Mammary epithelial cell (primary cell): ENCODE measurements at regions not wholly inside any gene's neighbourhood (a gene's known extent, or its start where the extent isn't known, plus 50 kb on each side); places are given as distances from the start of the nearest gene placed in this dataset.

Experiments
- EZH2 ChIP-seq: IDR thresholded peaks from 2 replicates; pipeline ENCODE4 v1.6.1; 2012; ENCODE audit warnings: low read length, inconsistent platforms, borderline replicate concordance
- TF ChIP-seq, protein P1 (sequence below), 2 donors: IDR thresholded peaks in 1 of 2; conservative IDR thresholded peaks in 1 of 2; 2 replicates each; pipeline ENCODE4 v1.5.1; 2011 to 2012; ENCODE audit warnings: inconsistent platforms in 2 of 2, low read length in 2 of 2, mild to moderate bottlenecking in 2 of 2, control low read depth in 1 of 2, low read depth in 1 of 2; ENCODE audit not compliant: insufficient read depth in 1 of 2; ENCODE audit errors: extremely low read depth in 1 of 2

DNA sequence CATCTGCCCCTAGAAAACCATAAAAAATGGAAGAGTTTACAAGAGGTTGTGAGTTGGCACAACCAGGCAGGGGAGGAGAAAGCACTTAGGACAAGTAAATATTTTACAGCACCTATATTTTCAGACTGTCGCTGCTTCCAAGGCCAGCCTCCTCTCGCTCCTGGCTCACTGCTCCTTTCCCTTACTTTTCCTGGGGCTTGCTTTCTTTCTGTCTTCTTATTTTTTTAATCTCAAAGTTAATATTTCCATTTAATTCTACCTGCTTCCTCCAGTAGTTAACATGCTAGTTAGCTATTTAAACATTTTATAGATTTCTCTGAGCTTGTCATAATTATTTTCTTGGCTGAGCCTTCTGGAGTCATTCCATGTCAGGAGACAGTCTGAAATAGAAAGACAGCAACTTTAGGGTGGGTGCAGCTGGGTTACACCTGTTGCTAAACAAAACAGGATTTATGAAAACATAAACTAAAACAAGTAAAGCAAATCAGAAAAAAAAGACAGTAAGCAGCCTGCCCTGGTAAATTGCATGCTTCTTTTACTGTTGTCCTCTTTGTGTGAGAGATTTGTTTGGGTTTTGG is 330.1 kb downstream of the DLEU7 start:
- TF ChIP-seq, protein P1, sequence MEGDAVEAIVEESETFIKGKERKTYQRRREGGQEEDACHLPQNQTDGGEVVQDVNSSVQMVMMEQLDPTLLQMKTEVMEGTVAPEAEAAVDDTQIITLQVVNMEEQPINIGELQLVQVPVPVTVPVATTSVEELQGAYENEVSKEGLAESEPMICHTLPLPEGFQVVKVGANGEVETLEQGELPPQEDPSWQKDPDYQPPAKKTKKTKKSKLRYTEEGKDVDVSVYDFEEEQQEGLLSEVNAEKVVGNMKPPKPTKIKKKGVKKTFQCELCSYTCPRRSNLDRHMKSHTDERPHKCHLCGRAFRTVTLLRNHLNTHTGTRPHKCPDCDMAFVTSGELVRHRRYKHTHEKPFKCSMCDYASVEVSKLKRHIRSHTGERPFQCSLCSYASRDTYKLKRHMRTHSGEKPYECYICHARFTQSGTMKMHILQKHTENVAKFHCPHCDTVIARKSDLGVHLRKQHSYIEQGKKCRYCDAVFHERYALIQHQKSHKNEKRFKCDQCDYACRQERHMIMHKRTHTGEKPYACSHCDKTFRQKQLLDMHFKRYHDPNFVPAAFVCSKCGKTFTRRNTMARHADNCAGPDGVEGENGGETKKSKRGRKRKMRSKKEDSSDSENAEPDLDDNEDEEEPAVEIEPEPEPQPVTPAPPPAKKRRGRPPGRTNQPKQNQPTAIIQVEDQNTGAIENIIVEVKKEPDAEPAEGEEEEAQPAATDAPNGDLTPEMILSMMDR (conservative IDR thresholded peaks at IDR 0.05 in 1 of 2, IDR thresholded peaks at IDR 0.05 in 1 of 2; ENCODE audit: extremely low read depth in 1 of 2, insufficient read depth in 1 of 2, low read depth in 1 of 2, low read length in 2 of 2): no peak
- no peak for TF ChIP-seq EZH2
